Activated naive CD4-positive, alpha-beta T cell treated with anti-CD3 and anti-CD28 coated beads for 36 hours (primary cell): ENCODE measurements at regions not wholly inside any gene's neighbourhood (a gene's known extent, or its start where the extent isn't known, plus 50 kb on each side); places are given as distances from the start of the nearest gene placed in this dataset.
"Not testable (repeated sequence)": the region's sequence is repeated elsewhere in the genome, so short reads cannot be mapped to it uniquely, and the experiment has no call there.

ENCODE experiments used
- CTCF ChIA-PET: fragments of 350-600 bp; sonication (Branson Sonifier 250); formaldehyde crosslinking; loops from one replicate; lab custom pipeline; 2021; ENCODE audit warnings: antibody characterized with exemption; lab: Charles Lee
- DNase-seq: peaks from one replicate; pipeline ENCODE4 v3.0.0-alpha.2; 2020
- H3K27ac Mint-ChIP-seq: one replicate; pipeline ENCODE4 v1.8.0; 2021; ENCODE audit warnings: mild to moderate bottlenecking, mixed read lengths
- H3K27me3 Mint-ChIP-seq: one replicate; pipeline ENCODE4 v1.8.0; 2021; ENCODE audit warnings: low read depth, mixed read lengths
- H3K36me3 Mint-ChIP-seq: one replicate; pipeline ENCODE4 v1.8.0; 2021; ENCODE audit warnings: low read depth, mixed read lengths
- H3K4me1 Mint-ChIP-seq: one replicate; pipeline ENCODE4 v1.8.0; 2021; ENCODE audit warnings: low read depth, mixed read lengths
- H3K4me3 Mint-ChIP-seq: one replicate; pipeline ENCODE4 v1.8.0; 2021; ENCODE audit warnings: mild to moderate bottlenecking, moderate library complexity, mixed read lengths
- H3K9me3 Mint-ChIP-seq: one replicate; pipeline ENCODE4 v1.8.0; 2021; ENCODE audit warnings: mixed read lengths
- intact Hi-C: fragments of 100-400 bp; cut with micrococcal nuclease; formaldehyde crosslinking; loops from one replicate; pipeline ENCODE4 v1.15.1; 2023

DNA sequence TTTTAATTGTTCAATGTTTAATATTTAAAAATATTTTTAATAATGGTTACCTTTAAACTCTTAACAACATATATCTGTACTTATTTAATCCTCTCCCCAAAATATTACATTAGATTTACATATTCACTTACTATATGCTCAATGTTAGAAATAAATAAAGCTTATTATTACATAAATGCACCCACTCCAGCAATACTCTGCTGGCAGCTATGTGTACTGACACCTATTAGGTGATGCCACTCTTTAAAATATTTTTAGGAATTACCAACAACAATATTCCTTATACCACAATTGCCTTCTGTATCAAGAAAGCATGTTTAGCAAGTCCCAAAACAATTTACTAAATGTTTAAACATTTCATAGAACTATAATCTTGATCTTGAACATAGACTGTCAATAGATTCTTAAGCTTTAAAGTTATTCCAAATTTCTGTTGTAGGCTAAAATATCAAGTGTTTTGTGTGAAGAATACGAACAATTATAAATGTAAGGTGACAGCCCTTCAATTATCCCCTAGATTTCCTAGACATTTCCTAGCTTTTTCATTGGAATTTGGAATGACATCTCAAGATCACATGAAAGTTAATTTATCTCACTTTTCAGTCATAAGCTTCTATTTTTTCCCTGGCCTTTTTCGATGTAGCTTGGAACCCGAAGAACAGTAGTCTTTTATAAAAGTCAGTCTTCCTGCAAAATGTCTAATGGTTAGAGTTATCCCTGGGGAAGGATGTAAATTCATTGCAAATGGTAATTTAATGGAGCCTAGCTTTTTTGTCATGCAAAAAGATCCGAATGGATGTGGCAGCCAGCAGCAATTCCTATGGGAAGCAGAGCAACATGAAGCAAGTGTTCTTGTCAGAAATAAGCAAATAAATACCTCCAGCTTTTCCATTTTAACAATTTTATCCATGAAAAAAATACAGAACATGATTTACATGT, 907.5 kb upstream of the ATXN7L3B start:
- Mint-ChIP-seq H3K36me3 (no peaks in the 10 kb centered on the region), H3K27me3 (no peaks in the 10 kb centered on the region), H3K27ac (no peak overlapping the region), H3K4me3 (no peak overlapping the region), H3K9me3 (peaks cover 2% of the 10 kb centered on the region), H3K4me1 (no peaks in the 10 kb centered on the region)
- no peak for DNase-seq
- CTCF ChIA-PET: interaction anchor here (1.2 kb wide), 1 partner anchor 10 kb away, joined by 3 read pairs; no protein-coding TSS in a partner anchor
- intact Hi-C loops: no loop called here

DNA sequence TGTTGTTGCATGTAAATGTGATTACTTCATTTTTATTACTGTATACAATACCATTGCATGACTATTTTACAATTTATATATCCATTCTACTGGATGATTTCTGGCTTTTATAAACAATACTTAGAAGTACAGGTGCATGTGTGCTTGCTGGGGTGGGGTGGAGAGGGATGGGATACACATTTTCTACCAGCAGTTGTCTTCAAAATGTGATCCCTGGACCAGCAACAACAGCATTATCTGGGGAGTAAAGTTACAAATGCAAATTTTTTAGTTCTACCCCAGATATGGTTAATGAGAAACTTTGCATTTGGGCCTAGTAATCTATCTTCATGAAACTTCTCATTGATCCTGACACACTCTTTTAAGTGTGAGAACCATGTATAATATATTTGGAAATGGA, 905.4 kb upstream of the ATXN7L3B start:
- no peak overlapping the region for H3K4me3 Mint-ChIP-seq
- H3K36me3 Mint-ChIP-seq: no peaks in the 10 kb centered on the region
- H3K27me3 Mint-ChIP-seq: no peaks in the 10 kb centered on the region
- intact Hi-C loops: no loop called here
- CTCF ChIA-PET: no interaction called here
- no peak for DNase-seq
- no peak overlapping the region for H3K27ac Mint-ChIP-seq
- no peaks in the 10 kb centered on the region for H3K4me1 Mint-ChIP-seq
- peaks cover 2% of the 10 kb centered on the region for H3K9me3 Mint-ChIP-seq

DNA sequence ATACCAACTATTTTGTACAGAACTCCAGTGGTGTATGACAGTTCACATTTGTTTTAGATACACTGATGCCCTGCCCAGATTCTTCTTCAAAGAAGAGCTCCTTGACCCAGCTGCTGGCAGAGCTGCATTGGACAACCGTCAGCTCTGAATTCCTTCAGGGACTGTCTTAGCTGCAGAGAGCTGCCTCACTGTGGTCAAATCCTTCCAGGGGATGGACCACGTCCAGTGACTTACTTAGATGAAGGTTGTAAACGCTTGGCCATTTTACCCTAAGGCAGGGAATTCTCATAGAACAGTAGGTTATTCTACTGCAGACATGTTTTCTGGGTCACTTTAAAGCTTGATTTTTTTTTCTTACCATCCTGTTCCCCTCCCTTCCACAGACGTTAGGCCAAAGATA, 905.0 kb upstream of the ATXN7L3B start:
- CTCF ChIA-PET: no interaction called here
- Mint-ChIP-seq H3K27ac (no peak overlapping the region), H3K4me3 (no peak overlapping the region), H3K36me3 (no peaks in the 10 kb centered on the region), H3K27me3 (no peaks in the 10 kb centered on the region), H3K9me3 (peaks cover 2% of the 10 kb centered on the region), H3K4me1 (no peaks in the 10 kb centered on the region)
- no peak for DNase-seq
- intact Hi-C loops: no loop called here

DNA sequence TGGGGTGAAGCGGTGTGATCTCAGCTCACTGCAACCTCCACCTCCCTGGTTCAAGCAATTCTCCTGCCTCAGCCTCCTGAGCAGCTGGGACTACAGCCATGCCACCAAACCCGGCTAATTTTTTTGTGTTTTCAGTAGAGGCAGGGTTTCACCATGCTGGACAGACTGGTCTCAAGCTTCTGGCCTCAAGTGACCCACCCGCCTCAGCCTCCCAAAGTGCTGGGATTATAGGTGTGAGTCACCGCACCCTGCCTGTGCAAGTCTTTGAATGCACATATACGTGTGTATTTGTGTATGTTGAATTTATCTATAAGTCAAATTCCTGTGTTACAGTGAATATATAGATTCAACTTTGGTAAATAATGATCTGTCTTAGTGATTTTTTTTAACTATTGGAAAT, 898.2 kb upstream of the ATXN7L3B start:
- H3K27ac Mint-ChIP-seq, H3K4me3 Mint-ChIP-seq, intact Hi-C loops, H3K9me3 Mint-ChIP-seq, H3K4me1 Mint-ChIP-seq, DNase-seq, H3K27me3 Mint-ChIP-seq, H3K36me3 Mint-ChIP-seq: not testable (repeated sequence)
- CTCF ChIA-PET: interaction anchor here (1.3 kb wide), 1 partner anchor 10 kb away, joined by 3 read pairs; no protein-coding TSS in a partner anchor

DNA sequence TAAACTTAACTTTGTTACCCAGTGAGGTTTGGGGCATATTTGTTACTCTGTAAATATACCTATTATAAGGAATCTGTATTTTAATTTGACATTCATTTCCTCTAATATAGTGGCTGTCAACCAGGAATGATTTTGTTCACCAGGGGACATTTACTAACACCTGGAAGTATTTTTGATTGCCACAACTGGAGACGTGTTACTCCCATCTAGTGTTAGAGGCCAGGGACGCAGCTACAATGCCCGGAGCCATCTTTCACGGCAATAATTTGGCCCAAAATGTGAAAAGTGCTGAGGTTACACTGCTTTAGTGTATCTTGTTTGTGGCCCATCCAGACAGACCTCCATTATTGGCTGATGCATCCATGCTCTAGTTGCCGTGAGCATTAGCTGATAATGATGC, 881.3 kb upstream of the ATXN7L3B start:
- Mint-ChIP-seq H3K9me3 (peaks cover 16% of the 10 kb centered on the region), H3K27ac (no peak overlapping the region), H3K4me3 (no peak overlapping the region), H3K27me3 (no peaks in the 10 kb centered on the region), H3K4me1 (no peaks in the 10 kb centered on the region), H3K36me3 (no peaks in the 10 kb centered on the region)
- CTCF ChIA-PET: interaction anchor here (0.7 kb wide), 1 partner anchor 94 kb away, joined by 3 read pairs; no protein-coding TSS in a partner anchor
- intact Hi-C loops: no loop called here
- no peak for DNase-seq

DNA sequence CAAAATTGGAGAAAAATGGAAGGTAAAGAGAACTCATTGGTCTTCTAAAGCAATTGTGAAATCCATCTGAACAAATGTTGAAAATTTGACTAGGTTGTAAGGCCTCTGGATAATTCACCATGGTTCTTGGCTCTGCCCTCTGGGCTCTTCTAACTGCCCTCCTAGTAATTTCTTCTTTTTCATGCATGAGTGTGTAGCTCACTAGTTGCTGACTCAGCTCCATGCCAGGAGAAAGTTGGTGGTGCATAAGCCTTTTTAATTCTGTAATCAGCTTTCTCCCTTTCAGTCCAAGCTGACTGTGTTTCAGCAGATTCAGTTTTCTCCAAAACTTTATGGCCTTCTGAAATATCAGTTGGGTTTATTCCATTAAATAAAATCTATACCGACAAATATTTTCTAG, 877.8 kb upstream of the ATXN7L3B start:
- DNase-seq: no peak
- Mint-ChIP-seq H3K4me3 (no peak overlapping the region), H3K36me3 (no peaks in the 10 kb centered on the region), H3K27ac (no peak overlapping the region), H3K27me3 (no peaks in the 10 kb centered on the region), H3K4me1 (no peaks in the 10 kb centered on the region), H3K9me3 (peaks cover 5% of the 10 kb centered on the region)
- intact Hi-C loops: no loop called here
- CTCF ChIA-PET: no interaction called here

DNA sequence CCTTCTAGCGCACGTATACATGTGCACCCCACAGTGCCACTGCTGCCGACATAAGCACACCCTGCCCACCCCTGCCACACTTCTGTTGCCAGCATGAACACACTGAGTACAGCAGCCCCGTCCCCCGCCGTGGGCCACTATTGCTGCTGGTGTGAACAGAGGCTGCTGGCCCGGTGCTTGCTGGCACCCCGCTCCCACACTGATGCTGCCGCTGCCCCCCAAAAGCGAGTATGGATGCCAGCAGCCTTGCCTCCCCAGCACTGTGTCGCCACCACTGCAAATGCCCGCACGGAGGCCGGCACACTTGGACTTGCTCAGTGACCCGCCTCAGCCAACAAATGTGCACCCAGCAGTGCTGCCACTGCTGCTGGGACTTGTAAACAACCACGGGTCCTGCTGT, 872.4 kb upstream of the ATXN7L3B start:
- no peak overlapping the region for H3K4me3 Mint-ChIP-seq
- no peaks in the 10 kb centered on the region for H3K27me3 Mint-ChIP-seq
- no peak overlapping the region for H3K27ac Mint-ChIP-seq
- CTCF ChIA-PET: no interaction called here
- no peaks in the 10 kb centered on the region for H3K36me3 Mint-ChIP-seq
- DNase-seq: no peak
- peaks cover 6% of the 10 kb centered on the region for H3K9me3 Mint-ChIP-seq
- intact Hi-C loops: no loop called here
- H3K4me1 Mint-ChIP-seq: no peaks in the 10 kb centered on the region

DNA sequence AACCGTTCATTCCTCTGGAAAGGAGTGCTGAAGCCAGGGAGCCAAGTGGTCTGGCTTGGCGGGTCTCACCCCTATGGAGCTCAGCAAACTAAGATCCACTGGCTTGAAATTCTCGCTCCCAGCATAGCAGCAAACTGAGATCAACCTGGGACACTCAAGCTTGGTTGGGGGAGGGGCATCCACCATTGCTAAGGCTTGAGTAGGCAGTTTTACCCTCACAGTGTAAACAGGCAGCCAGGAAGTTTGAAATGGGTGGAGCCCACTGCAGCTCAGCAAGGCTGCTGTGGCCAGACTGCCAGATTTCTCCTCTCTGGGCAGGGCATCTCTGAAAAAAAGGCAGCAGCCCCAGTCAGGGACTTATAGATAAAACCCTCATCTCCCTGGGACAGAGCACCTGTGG, 866.1 kb upstream of the ATXN7L3B start:
- CTCF ChIA-PET, H3K9me3 Mint-ChIP-seq, H3K4me3 Mint-ChIP-seq, DNase-seq, H3K27ac Mint-ChIP-seq, H3K36me3 Mint-ChIP-seq, H3K27me3 Mint-ChIP-seq, intact Hi-C loops, H3K4me1 Mint-ChIP-seq: not testable (repeated sequence)

DNA sequence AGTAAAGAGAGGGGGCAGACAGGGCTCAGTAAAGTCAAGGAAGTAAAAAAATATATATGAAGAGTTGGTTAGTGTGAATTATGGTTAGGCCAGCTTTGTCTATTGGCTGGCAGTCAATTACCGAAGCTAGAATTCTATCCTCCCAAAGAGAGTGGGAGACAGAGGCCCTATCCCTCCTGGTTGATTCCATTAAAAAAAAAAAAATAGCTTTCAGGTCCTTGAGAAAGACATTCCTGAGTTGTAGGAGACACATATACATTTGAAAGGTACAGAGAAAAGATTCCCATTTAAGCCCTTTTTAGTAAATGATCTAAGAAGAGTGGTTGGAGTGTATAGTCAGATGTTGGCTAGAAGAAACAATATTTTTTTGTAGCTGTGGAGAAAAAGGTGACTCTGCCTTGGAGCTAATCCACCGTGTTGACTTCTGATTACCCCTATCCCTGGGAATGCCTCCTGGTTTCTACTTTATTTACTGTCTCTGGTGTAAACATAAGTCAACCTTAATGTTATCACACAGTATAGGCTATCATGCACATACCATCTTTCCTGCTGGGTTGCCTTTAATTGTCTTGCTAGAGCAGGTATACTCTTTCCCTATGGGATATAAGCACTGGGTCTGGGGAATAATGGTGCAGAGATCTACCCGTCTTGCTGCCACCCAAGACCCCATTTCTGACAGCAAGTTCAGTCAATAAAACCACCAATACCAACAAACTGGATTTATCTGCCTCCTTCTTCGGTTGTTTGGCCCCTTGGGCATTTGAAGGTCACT, 859.9 kb upstream of the ATXN7L3B start:
- Mint-ChIP-seq H3K4me3 (no peak overlapping the region), H3K9me3 (peaks cover 6% of the 10 kb centered on the region), H3K27ac (no peak overlapping the region), H3K4me1 (no peaks in the 10 kb centered on the region), H3K27me3 (no peaks in the 10 kb centered on the region), H3K36me3 (no peaks in the 10 kb centered on the region)
- CTCF ChIA-PET: no interaction called here
- no peak for DNase-seq
- intact Hi-C loops: no loop called here

DNA sequence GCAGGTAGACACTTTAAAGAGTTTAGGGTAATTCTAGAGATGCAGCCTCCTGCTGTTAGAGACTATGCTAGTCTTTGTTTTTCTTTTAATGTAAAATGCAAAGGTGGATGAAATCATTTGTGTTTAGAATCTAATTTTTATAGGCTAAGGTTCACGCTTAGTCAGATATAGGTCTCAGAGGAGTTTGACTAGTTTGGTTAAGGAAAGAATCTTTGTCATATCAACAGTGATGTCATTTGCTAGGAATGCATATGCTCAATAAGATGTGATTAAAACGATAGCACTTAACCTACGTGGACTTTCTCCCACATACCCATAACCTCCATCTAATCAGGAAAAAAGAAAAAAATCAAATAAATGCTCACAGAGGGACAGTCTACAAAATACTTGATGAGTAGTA, 859.3 kb upstream of the ATXN7L3B start:
- H3K27ac Mint-ChIP-seq: no peak overlapping the region
- no peak for DNase-seq
- CTCF ChIA-PET: no interaction called here
- H3K4me1 Mint-ChIP-seq: no peaks in the 10 kb centered on the region
- peaks cover 6% of the 10 kb centered on the region for H3K9me3 Mint-ChIP-seq
- H3K36me3 Mint-ChIP-seq: no peaks in the 10 kb centered on the region
- intact Hi-C loops: no loop called here
- no peak overlapping the region for H3K4me3 Mint-ChIP-seq
- no peaks in the 10 kb centered on the region for H3K27me3 Mint-ChIP-seq

DNA sequence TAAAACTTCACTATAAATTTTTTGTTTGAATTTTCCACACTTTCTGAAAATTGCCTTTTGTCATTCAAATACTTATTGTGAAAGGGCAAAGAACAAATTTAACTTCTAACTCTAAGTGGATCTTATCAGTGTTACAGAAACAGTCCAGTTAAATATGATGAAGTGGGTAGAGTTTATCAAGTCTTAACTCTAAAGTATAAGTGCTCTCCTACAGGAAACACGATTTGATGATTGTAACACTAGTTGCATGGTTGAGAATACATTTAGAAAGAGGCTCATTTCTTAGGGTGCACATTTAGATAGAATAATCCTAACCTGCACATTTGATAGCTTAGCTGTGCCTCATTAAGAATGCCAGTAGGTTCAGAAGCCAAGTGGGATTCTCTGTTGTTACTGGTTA, 838.3 kb upstream of the ATXN7L3B start:
- no peak for DNase-seq
- intact Hi-C loops: no loop called here
- H3K4me3 Mint-ChIP-seq: no peak overlapping the region
- no peaks in the 10 kb centered on the region for H3K4me1 Mint-ChIP-seq
- H3K27ac Mint-ChIP-seq: no peak overlapping the region
- H3K9me3 Mint-ChIP-seq: no peaks in the 10 kb centered on the region
- CTCF ChIA-PET: no interaction called here
- H3K27me3 Mint-ChIP-seq: no peaks in the 10 kb centered on the region
- H3K36me3 Mint-ChIP-seq: no peaks in the 10 kb centered on the region

DNA sequence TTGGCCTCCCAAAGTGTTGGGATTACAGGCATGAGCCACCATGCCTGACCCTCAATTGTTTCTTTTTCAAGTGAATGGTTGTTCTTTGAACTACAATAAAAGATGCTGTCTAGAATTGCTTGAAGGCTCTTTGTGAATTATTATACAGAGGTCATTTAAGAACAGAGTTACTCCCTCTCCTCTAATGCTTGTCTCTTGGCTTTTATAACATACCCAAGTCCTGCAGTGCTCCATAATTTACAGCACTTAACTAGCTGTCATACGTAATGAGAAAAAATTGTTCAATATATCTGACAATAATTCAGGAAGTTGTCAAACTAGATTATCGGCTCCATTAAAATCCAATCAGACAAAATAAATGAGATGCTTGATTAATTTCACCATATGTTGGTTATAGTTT, 823.0 kb upstream of the ATXN7L3B start:
- no peak for DNase-seq
- Mint-ChIP-seq H3K4me3 (no peak overlapping the region), H3K4me1 (no peaks in the 10 kb centered on the region), H3K27me3 (no peaks in the 10 kb centered on the region), H3K36me3 (no peaks in the 10 kb centered on the region), H3K9me3 (no peaks in the 10 kb centered on the region), H3K27ac (no peak overlapping the region)
- intact Hi-C loops: no loop called here
- CTCF ChIA-PET: no interaction called here
